Naive thymus-derived CD4-positive, alpha-beta T cell (primary cell): ENCODE measurements at regions not wholly inside any gene's neighbourhood (a gene's known extent, or its start where the extent isn't known, plus 50 kb on each side); places are given as distances from the start of the nearest gene placed in this dataset.

Source experiments
- ATAC-seq: fragments of 150-1000 bp; cut with Tn5 transposase; 2 replicates; pipeline ENCODE4 v1.10.0; 2021; ENCODE audit warnings: mild to moderate bottlenecking, moderate library complexity
- CTCF ChIA-PET: fragments of 350-600 bp; sonication (Branson Sonifier 250); formaldehyde crosslinking; loops from one replicate; lab custom pipeline; 2021; ENCODE audit warnings: antibody characterized with exemption; lab: Charles Lee
- POLR2A ChIA-PET: fragments of 350-600 bp; sonication (Branson Sonifier 250); formaldehyde crosslinking; loops from one replicate; lab custom pipeline; 2021; ENCODE audit warnings: antibody characterized with exemption, inconsistent platforms; lab: Charles Lee
- DNase-seq, 9 donors: peaks; one replicate each; pipeline versions ENCODE4 v3.0.0 to v3.0.0-alpha.2; 2020 to 2022; ENCODE audit warnings: mixed read lengths in 1 of 9
- H3K27ac ChIP-seq: one replicate; pipeline ENCODE4 v1.7.0; 2013; ENCODE audit warnings: mild to moderate bottlenecking, low read depth, low read length, moderate library complexity
- H3K27me3 ChIP-seq, 2 donors: one replicate each; pipeline ENCODE4 v1.7.0; 2013; ENCODE audit warnings: low read length in 2 of 2, mild to moderate bottlenecking in 2 of 2, moderate library complexity in 2 of 2; ENCODE audit not compliant: control insufficient read depth in 2 of 2, insufficient read depth in 2 of 2
- H3K36me3 ChIP-seq, 3 experiments: 1 replicate in 2 of 3; 2 replicates in 1 of 3; pipeline ENCODE4 v1.7.0; 2013; ENCODE audit warnings: low read length in 3 of 3, mild to moderate bottlenecking in 3 of 3, moderate library complexity in 1 of 3; ENCODE audit not compliant: insufficient read depth in 3 of 3, control insufficient read depth in 2 of 3
- H3K4me1 ChIP-seq, 2 donors: one replicate each; pipeline ENCODE4 v1.7.0; 2013; ENCODE audit warnings: low read length in 2 of 2, mild to moderate bottlenecking in 2 of 2, moderate library complexity in 1 of 2; ENCODE audit not compliant: control insufficient read depth in 2 of 2, insufficient read depth in 2 of 2
- H3K4me3 ChIP-seq: 2 replicates; pipeline ENCODE4 v1.7.0; 2013; ENCODE audit warnings: mild to moderate bottlenecking, low read length
- H3K9me3 ChIP-seq, 3 experiments: 1 replicate in 2 of 3; 2 replicates in 1 of 3; pipeline ENCODE4 v1.7.0; 2013; ENCODE audit warnings: low read length in 3 of 3; ENCODE audit not compliant: control insufficient read depth in 2 of 3
- H3K27ac Mint-ChIP-seq, 9 donors: one replicate each; pipeline ENCODE4 v1.8.0; 2020 to 2022; ENCODE audit warnings: mixed read lengths in 9 of 9, mild to moderate bottlenecking in 8 of 9, moderate library complexity in 5 of 9, inconsistent platforms in 2 of 9
- H3K27me3 Mint-ChIP-seq, 5 donors: one replicate each; pipeline ENCODE4 v1.8.0; 2021 to 2022; ENCODE audit warnings: mixed read lengths in 5 of 5, mild to moderate bottlenecking in 1 of 5
- H3K36me3 Mint-ChIP-seq, 5 donors: one replicate each; pipeline ENCODE4 v1.8.0; 2020 to 2022; ENCODE audit warnings: mixed read lengths in 5 of 5, mild to moderate bottlenecking in 3 of 5, inconsistent platforms in 1 of 5
- H3K4me1 Mint-ChIP-seq, 7 donors: one replicate each; pipeline ENCODE4 v1.8.0; 2020 to 2022; ENCODE audit warnings: mixed read lengths in 7 of 7, mild to moderate bottlenecking in 3 of 7, inconsistent platforms in 1 of 7
- H3K4me3 Mint-ChIP-seq, 10 donors: one replicate each; pipeline ENCODE4 v1.8.0; 2020 to 2022; ENCODE audit warnings: mild to moderate bottlenecking in 10 of 10, mixed read lengths in 10 of 10, moderate library complexity in 6 of 10, inconsistent platforms in 2 of 10
- H3K9me3 Mint-ChIP-seq, 11 donors: one replicate each; pipeline ENCODE4 v1.8.0; 2020 to 2022; ENCODE audit warnings: mixed read lengths in 11 of 11, mild to moderate bottlenecking in 4 of 11, inconsistent platforms in 1 of 11, moderate library complexity in 1 of 11
- intact Hi-C, 2 donors: fragments of 100-400 bp; cut with micrococcal nuclease; formaldehyde crosslinking; loops; one replicate each; pipeline ENCODE4 v1.15.1; 2023

DNA sequence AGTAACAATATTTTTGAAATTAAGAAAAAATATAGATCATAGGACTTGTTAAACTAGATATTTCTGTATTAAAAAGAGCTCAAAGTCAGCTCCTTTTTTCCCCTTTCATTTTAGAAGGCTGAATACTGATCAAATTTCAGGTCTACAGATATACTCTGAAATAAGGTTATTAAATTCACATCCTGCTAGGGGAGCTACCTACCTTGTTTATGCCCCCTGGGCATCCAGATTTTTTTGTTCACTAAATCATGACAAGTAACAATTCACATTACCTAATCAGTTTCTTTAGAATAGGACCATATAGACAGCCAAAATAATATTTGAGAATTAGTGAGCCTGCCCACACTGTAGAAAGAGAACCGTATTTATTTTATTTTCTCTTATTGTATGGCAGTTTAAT, 276.2 kb downstream of the USP25 start:
- H3K27ac ChIP-seq: no peak overlapping the region
- no peaks in the 10 kb centered on the region for H3K36me3 ChIP-seq
- H3K4me3 Mint-ChIP-seq: no peak overlapping the region
- no peak overlapping the region for H3K27ac Mint-ChIP-seq
- POLR2A ChIA-PET: no interaction called here
- ATAC-seq: no peak
- H3K36me3 Mint-ChIP-seq: no peaks in the 10 kb centered on the region
- intact Hi-C loops: no loop called here
- DNase-seq: no peak
- H3K4me3 ChIP-seq: no peak overlapping the region
- no peaks in the 10 kb centered on the region for H3K27me3 ChIP-seq
- H3K4me1 Mint-ChIP-seq: no peaks in the 10 kb centered on the region
- H3K4me1 ChIP-seq: no peaks in the 10 kb centered on the region
- peaks cover 0 to 7% (median 0%) of the 10 kb centered on the region in 11 donors for H3K9me3 Mint-ChIP-seq
- CTCF ChIA-PET: no interaction called here
- no peaks in the 10 kb centered on the region for H3K9me3 ChIP-seq
- peaks cover 0 to 17% (median 0%) of the 10 kb centered on the region in 5 donors for H3K27me3 Mint-ChIP-seq

DNA sequence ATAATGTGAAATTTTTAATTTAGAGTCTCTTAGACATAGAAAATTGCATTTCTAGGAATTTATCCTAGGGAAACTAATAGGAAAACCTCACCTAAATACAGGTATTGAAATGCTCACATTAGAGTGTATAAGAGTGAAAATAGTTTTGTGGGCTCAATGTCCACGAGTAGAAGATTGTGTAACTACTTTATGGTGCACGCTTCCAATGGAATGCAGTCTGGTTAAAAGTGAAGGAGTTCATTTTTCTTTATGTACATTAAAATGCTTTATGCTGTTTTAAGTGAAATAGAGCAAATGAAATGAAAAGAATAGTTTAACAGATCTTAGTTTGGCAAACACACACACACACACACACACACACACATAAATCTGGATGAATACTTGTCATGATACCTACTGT, 278.2 kb downstream of the USP25 start:
- H3K4me1 ChIP-seq: no peaks in the 10 kb centered on the region
- no peak overlapping the region for H3K27ac Mint-ChIP-seq
- no peak overlapping the region for H3K27ac ChIP-seq
- ATAC-seq: no peak
- ChIA-PET CTCF (no interaction called here), POLR2A (no interaction called here)
- no peaks in the 10 kb centered on the region for H3K27me3 ChIP-seq
- H3K4me1 Mint-ChIP-seq: no peaks in the 10 kb centered on the region
- no peaks in the 10 kb centered on the region for H3K36me3 ChIP-seq
- no peak overlapping the region for H3K4me3 ChIP-seq
- H3K27me3 Mint-ChIP-seq: peaks cover 0 to 15% (median 0%) of the 10 kb centered on the region in 5 donors
- H3K36me3 Mint-ChIP-seq: no peaks in the 10 kb centered on the region
- DNase-seq: no peak
- no peaks in the 10 kb centered on the region for H3K9me3 ChIP-seq
- intact Hi-C loops: no loop called here
- H3K9me3 Mint-ChIP-seq: peaks cover 0 to 8% (median 2%) of the 10 kb centered on the region in 11 donors
- no peak overlapping the region for H3K4me3 Mint-ChIP-seq

DNA sequence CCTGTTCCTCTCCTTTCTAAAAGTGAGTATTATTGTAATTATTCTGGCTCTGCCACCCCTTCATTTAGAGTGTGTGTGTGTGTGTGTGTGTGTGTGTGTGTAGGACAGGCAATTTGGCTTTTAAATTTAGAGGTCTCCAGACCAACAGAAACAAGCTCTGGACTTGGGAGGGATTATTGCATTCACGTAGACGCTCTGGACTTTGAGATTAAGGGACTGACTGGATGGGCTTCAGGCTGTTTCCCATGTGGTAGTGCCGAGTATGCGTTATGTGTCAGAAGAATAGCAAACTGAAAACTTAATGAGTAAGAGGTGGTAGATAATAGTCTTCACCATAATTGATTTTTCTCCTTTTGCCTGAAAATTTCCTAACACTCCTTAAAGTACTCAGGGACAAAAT, 281.9 kb downstream of the USP25 start:
- CTCF ChIA-PET: no interaction called here
- Mint-ChIP-seq H3K4me1 (no peaks in the 10 kb centered on the region), H3K27ac (no peak overlapping the region), H3K27me3 (peaks cover 0 to 15% (median 0%) of the 10 kb centered on the region in 5 donors), H3K36me3 (no peaks in the 10 kb centered on the region), H3K4me3 (no peak overlapping the region), H3K9me3 (peaks cover 0 to 10% (median 2%) of the 10 kb centered on the region in 11 donors)
- Histone ChIP-seq H3K27me3 (no peaks in the 10 kb centered on the region), H3K4me1 (no peaks in the 10 kb centered on the region), H3K4me3 (no peak overlapping the region), H3K36me3 (no peaks in the 10 kb centered on the region), H3K9me3 (no peaks in the 10 kb centered on the region), H3K27ac (no peak overlapping the region)
- DNase-seq (no peak), ATAC-seq (no peak)
- POLR2A ChIA-PET: no interaction called here
- intact Hi-C loops: no loop called here

DNA sequence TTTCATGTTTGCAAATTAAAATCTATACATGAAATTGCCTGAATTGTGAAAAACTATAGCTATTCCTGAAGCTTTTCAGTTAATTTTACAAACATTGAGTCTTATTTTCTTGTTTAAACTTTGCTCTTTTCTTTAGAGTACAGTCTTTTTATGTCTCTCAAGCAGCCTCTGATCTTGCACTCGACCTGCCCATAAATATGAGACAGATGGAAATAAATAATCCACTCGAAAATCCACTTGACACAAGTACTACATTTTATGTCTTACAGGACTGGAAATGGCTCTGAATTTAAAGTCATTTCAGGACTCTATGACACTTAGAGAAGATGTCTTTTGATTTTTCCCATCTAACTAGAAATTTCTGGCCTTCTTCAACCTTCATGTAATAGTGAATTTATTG, 283.8 kb downstream of the USP25 start:
- DNase-seq: no peak
- POLR2A ChIA-PET: no interaction called here
- Histone ChIP-seq H3K27me3 (no peaks in the 10 kb centered on the region), H3K36me3 (no peaks in the 10 kb centered on the region), H3K4me3 (no peak overlapping the region), H3K27ac (no peak overlapping the region), H3K9me3 (no peaks in the 10 kb centered on the region), H3K4me1 (no peaks in the 10 kb centered on the region)
- Mint-ChIP-seq H3K9me3 (peaks cover 0 to 15% (median 2%) of the 10 kb centered on the region in 11 donors), H3K4me3 (no peak overlapping the region), H3K27ac (no peak overlapping the region), H3K27me3 (peaks cover 0 to 15% (median 0%) of the 10 kb centered on the region in 5 donors), H3K36me3 (no peaks in the 10 kb centered on the region), H3K4me1 (no peaks in the 10 kb centered on the region)
- CTCF ChIA-PET: no interaction called here
- ATAC-seq: no peak
- intact Hi-C loops: no loop called here

DNA sequence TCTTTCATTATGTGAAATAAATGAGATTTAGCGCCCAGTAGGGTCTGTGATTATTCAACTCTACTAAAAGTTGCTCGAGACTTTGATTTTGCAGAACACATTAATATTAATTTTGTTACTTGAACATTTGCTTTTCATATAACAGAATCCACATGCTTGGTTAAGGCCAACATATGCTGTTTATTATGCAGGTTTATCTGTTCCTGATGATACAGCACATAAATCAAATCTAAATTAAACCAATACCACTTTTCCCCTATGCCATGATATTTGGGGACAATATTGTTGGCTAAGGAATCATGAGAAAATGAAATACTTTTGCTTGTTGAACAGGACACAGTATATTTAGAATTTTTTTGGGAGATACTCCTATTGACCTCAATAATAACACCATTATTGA, 291.1 kb downstream of the USP25 start:
- no peak overlapping the region for H3K4me3 ChIP-seq
- Mint-ChIP-seq H3K4me1 (no peaks in the 10 kb centered on the region), H3K4me3 (no peak overlapping the region), H3K36me3 (no peaks in the 10 kb centered on the region), H3K9me3 (peaks cover 0 to 10% (median 0%) of the 10 kb centered on the region in 11 donors), H3K27me3 (peaks cover 0 to 13% (median 0%) of the 10 kb centered on the region in 5 donors), H3K27ac (no peak overlapping the region)
- H3K36me3 ChIP-seq: no peaks in the 10 kb centered on the region
- ChIA-PET POLR2A (no interaction called here), CTCF (no interaction called here)
- H3K4me1 ChIP-seq: no peaks in the 10 kb centered on the region
- no peak for ATAC-seq
- H3K9me3 ChIP-seq: no peaks in the 10 kb centered on the region
- intact Hi-C loops: no loop called here
- DNase-seq: no peak
- no peak overlapping the region for H3K27ac ChIP-seq
- H3K27me3 ChIP-seq: no peaks in the 10 kb centered on the region

DNA sequence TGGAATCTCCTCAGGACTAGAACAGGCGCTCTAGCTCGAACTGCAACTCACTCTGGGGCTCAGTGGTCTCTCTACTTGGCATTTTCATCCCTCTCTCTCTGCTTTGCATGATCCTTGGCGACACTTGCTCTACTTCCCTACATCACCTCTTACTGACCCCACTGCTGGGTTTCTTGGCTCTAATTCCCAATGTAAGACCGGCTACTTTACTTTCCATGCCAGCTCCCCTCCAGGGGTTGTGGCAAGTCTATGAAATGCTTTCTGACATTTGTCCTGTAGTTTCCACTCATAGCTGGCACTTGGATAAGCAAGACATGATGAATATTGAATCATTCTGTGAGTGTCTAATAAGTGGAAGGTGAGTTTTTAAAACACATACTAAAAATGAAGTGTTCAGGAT, 292.3 kb downstream of the USP25 start:
- ATAC-seq: no peak
- Histone ChIP-seq H3K4me3 (no peak overlapping the region), H3K27me3 (no peaks in the 10 kb centered on the region), H3K4me1 (no peaks in the 10 kb centered on the region), H3K9me3 (no peaks in the 10 kb centered on the region), H3K27ac (no peak overlapping the region), H3K36me3 (no peaks in the 10 kb centered on the region)
- ChIA-PET CTCF (no interaction called here), POLR2A (no interaction called here)
- no peak overlapping the region for H3K4me3 Mint-ChIP-seq
- no peaks in the 10 kb centered on the region for H3K36me3 Mint-ChIP-seq
- no peak for DNase-seq
- intact Hi-C loops: no loop called here
- H3K27ac Mint-ChIP-seq: no peak overlapping the region
- H3K9me3 Mint-ChIP-seq: peaks cover 0 to 6% (median 0%) of the 10 kb centered on the region in 11 donors
- no peaks in the 10 kb centered on the region for H3K4me1 Mint-ChIP-seq
- H3K27me3 Mint-ChIP-seq: peaks cover 0 to 13% (median 0%) of the 10 kb centered on the region in 5 donors

DNA sequence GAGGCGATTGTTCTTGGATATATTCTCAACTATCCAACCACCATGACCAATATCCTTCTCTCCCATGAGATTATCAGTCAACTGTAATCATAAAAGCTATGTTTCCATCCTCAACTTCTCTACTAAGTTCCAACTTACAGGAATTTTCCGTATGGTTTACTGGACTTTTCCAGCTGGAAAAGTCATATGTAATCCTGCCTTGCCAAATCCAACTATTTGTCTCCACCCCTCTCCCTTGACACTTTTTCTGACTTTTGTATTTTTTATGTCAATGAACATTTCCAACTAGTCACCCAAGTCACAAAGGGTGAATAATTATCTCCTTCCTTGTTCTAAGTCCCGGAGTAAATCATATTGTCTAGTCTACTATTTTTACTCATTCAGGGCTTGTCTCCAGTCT, 293.1 kb downstream of the USP25 start:
- intact Hi-C loops: no loop called here
- ChIA-PET CTCF (no interaction called here), POLR2A (no interaction called here)
- DNase-seq (no peak), ATAC-seq (no peak)
- Mint-ChIP-seq H3K36me3 (no peaks in the 10 kb centered on the region), H3K27ac (no peak overlapping the region), H3K4me3 (no peak overlapping the region), H3K27me3 (peaks cover 0 to 7% (median 0%) of the 10 kb centered on the region in 5 donors), H3K4me1 (no peaks in the 10 kb centered on the region), H3K9me3 (peaks cover 0 to 6% (median 0%) of the 10 kb centered on the region in 11 donors)
- Histone ChIP-seq H3K27me3 (no peaks in the 10 kb centered on the region), H3K36me3 (no peaks in the 10 kb centered on the region), H3K4me3 (no peak overlapping the region), H3K9me3 (no peaks in the 10 kb centered on the region), H3K4me1 (no peaks in the 10 kb centered on the region), H3K27ac (no peak overlapping the region)
